GM12874 (cell line): ENCODE measurements at regions not wholly inside any gene's neighbourhood (a gene's known extent, or its start where the extent isn't known, plus 50 kb on each side); places are given as distances from the start of the nearest gene placed in this dataset.

ENCODE experiments used
- CTCF ChIP-seq: IDR thresholded peaks from 2 replicates; pipeline ENCODE4 v1.5.1; 2011; ENCODE audit warnings: low read depth, mild to moderate bottlenecking, control low read depth, low read length, moderate library complexity; ENCODE audit not compliant: insufficient read depth

- TF ChIP-seq CTCF, result no peak
Observed at GRCh38 chr4:96833831-96834230, 993.9 kb downstream of the PDHA2 start.

GRCh38 chr4:96835991-96836390 lies 996.1 kb downstream of the PDHA2 start:
- no peak for TF ChIP-seq CTCF

GRCh38 chr4:96839441-96839840 lies 999.5 kb downstream of the PDHA2 start:
- TF ChIP-seq CTCF, result no peak

GRCh38 chr4:96841801-96842200 lies 1001.9 kb downstream of the PDHA2 start:
- TF ChIP-seq CTCF, result no peak

GRCh38 chr4:96844858-96845490 lies 1005.1 kb downstream of the PDHA2 start:
- TF ChIP-seq CTCF, result no peak

- no peak for TF ChIP-seq CTCF
Observed at GRCh38 chr4:96845819-96846218, 1005.9 kb downstream of the PDHA2 start.

- no peak for TF ChIP-seq CTCF
Observed at GRCh38 chr4:96874657-96875056, 1034.8 kb downstream of the PDHA2 start.
